ENCODE measurements at regions not wholly inside any gene's neighbourhood (a gene's known extent, or its start where the extent isn't known, plus 50 kb on each side); places are given as distances from the start of the nearest gene placed in this dataset.
A peak's percentile ranks its signal among the peaks of the same experiment; 100 is the strongest.

- no peak overlapping the region for H3K9ac ChIP-seq (ENCODE audit: low read depth, low read length)
- no peak overlapping the region for H3K27ac ChIP-seq (ENCODE audit: low read depth, low read length)
- peaks cover 100% of the 10 kb centered on the region for H3K27me3 ChIP-seq (ENCODE audit: insufficient read depth, low read length)
- no peaks in the 10 kb centered on the region for H3K9me3 ChIP-seq (ENCODE audit: insufficient read depth, low read depth, low read length)
- H3K36me3 ChIP-seq (ENCODE audit: insufficient read depth, low read length) = no peaks in the 10 kb centered on the region
- no peak overlapping the region for H3K4me3 ChIP-seq (ENCODE audit: low read length)
- 2% methylated on average over 9 of the region's 11 CpGs for WGBS
- H3K4me1 ChIP-seq (ENCODE audit: insufficient read depth, low read length) = peaks cover 15% of the 10 kb centered on the region
Observed at GRCh38 chr11:16611926-16612565, 126.4 kb upstream of the C11orf58 start.

DNA sequence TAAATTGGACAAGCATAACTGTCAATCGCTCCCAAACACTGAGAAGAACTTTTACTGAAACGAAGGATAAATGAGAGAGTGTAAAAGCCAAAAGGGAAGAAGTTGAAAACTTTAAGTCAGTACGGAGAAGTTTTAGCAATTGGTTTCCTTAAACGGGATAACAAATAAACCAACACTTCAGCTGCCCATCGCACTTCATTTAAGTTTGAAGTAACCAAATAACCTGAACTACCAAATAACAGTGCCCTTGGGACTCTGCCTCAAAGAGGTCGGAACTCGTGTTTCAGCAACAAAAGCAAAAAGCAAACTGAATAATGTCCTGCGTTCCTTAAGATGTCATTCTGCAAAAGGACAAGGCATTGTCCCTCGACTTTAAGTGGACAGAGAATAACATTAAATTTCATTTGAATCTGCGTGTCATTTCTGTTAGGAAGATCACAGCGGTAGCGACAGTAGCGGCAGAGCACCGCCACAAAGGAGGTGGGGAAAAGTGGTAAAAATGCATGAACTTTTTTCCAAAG is 127.0 kb upstream of the C11orf58 start:
- Histone ChIP-seq H3K27me3 (ENCODE audit: insufficient read depth, low read length) (peaks cover 100% of the 10 kb centered on the region), H3K9me3 (ENCODE audit: insufficient read depth, low read depth, low read length) (no peaks in the 10 kb centered on the region), H3K9ac (ENCODE audit: low read depth, low read length) (no peak overlapping the region), H3K4me1 (ENCODE audit: insufficient read depth, low read length) (peaks cover 15% of the 10 kb centered on the region), H3K27ac (ENCODE audit: low read depth, low read length) (no peak overlapping the region), H3K4me3 (ENCODE audit: low read length) (no peak overlapping the region), H3K36me3 (ENCODE audit: insufficient read depth, low read length) (no peaks in the 10 kb centered on the region)
- WGBS = 3% methylated on average over 14 of the region's 14 CpGs

DNA sequence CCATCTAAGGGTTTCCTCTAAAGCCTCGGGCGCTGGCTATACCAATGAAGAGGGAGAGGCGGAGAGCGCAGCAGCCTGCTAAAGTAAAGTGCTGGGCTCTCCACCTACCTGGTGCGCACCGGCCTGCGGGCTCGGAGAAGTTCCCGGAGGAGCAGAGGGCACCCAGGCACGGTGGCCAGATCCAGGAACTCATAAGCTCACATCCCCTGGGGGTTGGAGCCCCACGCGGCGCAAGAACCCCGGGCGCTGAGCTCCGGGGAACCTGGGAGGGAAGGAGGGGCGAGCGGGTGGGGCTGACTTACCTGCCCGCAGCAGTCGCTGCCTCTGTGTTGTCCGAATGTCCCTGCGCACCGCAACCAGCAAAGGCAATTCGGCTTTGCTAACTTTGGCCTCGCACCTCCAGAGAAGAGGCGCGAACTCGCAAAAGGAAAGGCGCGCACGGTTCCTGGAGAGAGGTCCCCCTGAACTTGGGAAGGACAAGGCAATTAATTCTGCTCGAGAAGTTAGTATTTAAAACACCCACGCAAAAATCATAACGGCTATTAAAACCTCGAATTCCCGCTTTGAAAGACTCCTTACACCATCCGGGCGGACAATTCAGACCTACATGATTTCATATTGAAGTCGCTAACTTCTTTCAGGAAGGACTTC is 127.6 kb upstream of the C11orf58 start:
- Histone ChIP-seq H3K9ac (ENCODE audit: low read depth, low read length) (no peak overlapping the region), H3K36me3 (ENCODE audit: insufficient read depth, low read length) (no peaks in the 10 kb centered on the region), H3K27me3 (ENCODE audit: insufficient read depth, low read length) (peaks cover 100% of the 10 kb centered on the region), H3K9me3 (ENCODE audit: insufficient read depth, low read depth, low read length) (no peaks in the 10 kb centered on the region), H3K27ac (ENCODE audit: low read depth, low read length) (no peak overlapping the region), H3K4me3 (ENCODE audit: low read length) (no peak overlapping the region), H3K4me1 (ENCODE audit: insufficient read depth, low read length) (peaks cover 17% of the 10 kb centered on the region)
- WGBS = 4% methylated on average over 39 of the region's 39 CpGs

- no peaks in the 10 kb centered on the region for H3K36me3 ChIP-seq (ENCODE audit: insufficient read depth, low read length)
- no peak overlapping the region for H3K9ac ChIP-seq (ENCODE audit: low read depth, low read length)
- 10% methylated on average over 23 of the region's 23 CpGs for WGBS
- H3K27ac ChIP-seq (ENCODE audit: low read depth, low read length) = no peak overlapping the region
- H3K4me3 ChIP-seq (ENCODE audit: low read length) = no peak overlapping the region
- H3K4me1 ChIP-seq (ENCODE audit: insufficient read depth, low read length) = peaks cover 19% of the 10 kb centered on the region
- no peaks in the 10 kb centered on the region for H3K9me3 ChIP-seq (ENCODE audit: insufficient read depth, low read depth, low read length)
- H3K27me3 ChIP-seq (ENCODE audit: insufficient read depth, low read length) = peaks cover 100% of the 10 kb centered on the region
Observed at GRCh38 chr11:16610213-16610737, 128.2 kb upstream of the C11orf58 start.

DNA sequence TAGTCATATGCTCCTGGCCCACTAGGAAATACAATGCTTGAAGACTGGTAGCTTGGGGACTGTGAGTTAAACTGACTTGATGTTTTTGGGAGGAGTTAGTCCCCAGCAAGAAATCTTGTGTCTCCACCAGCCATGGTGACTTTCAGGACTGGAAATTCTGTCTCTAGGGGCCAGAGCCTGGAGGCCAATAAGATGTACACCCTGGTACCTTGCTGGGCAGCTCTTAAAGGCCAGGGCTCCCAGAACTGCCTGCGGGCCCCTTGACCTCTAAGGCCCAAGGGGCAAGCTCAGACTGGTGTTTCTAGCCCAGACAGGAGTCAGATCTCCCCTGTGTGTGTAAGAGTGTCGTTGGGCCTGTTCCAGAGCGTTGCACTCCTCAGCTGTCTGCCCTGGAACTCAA is 128.7 kb upstream of the C11orf58 start:
- no peaks in the 10 kb centered on the region for H3K9me3 ChIP-seq (ENCODE audit: insufficient read depth, low read depth, low read length)
- peaks cover 19% of the 10 kb centered on the region for H3K4me1 ChIP-seq (ENCODE audit: insufficient read depth, low read length)
- peaks cover 100% of the 10 kb centered on the region for H3K27me3 ChIP-seq (ENCODE audit: insufficient read depth, low read length)
- H3K27ac ChIP-seq (ENCODE audit: low read depth, low read length) = no peak overlapping the region
- no peaks in the 10 kb centered on the region for H3K36me3 ChIP-seq (ENCODE audit: insufficient read depth, low read length)
- no peak overlapping the region for H3K4me3 ChIP-seq (ENCODE audit: low read length)
- 36% methylated on average over 3 of the region's 3 CpGs for WGBS
- H3K9ac ChIP-seq (ENCODE audit: low read depth, low read length) = no peak overlapping the region

- Histone ChIP-seq H3K9me3 (ENCODE audit: insufficient read depth, low read depth, low read length) (no peaks in the 10 kb centered on the region), H3K36me3 (ENCODE audit: insufficient read depth, low read length) (no peaks in the 10 kb centered on the region), H3K27me3 (ENCODE audit: insufficient read depth, low read length) (peaks cover 100% of the 10 kb centered on the region), H3K27ac (ENCODE audit: low read depth, low read length) (no peak overlapping the region), H3K9ac (ENCODE audit: low read depth, low read length) (no peak overlapping the region), H3K4me1 (ENCODE audit: insufficient read depth, low read length) (peaks cover 16% of the 10 kb centered on the region), H3K4me3 (ENCODE audit: low read length) (peak overlapping the region; percentile 59)
- WGBS = 2% methylated on average over 23 of the region's 25 CpGs
Observed at GRCh38 chr11:16607675-16608644, 130.5 kb upstream of the C11orf58 start.

DNA sequence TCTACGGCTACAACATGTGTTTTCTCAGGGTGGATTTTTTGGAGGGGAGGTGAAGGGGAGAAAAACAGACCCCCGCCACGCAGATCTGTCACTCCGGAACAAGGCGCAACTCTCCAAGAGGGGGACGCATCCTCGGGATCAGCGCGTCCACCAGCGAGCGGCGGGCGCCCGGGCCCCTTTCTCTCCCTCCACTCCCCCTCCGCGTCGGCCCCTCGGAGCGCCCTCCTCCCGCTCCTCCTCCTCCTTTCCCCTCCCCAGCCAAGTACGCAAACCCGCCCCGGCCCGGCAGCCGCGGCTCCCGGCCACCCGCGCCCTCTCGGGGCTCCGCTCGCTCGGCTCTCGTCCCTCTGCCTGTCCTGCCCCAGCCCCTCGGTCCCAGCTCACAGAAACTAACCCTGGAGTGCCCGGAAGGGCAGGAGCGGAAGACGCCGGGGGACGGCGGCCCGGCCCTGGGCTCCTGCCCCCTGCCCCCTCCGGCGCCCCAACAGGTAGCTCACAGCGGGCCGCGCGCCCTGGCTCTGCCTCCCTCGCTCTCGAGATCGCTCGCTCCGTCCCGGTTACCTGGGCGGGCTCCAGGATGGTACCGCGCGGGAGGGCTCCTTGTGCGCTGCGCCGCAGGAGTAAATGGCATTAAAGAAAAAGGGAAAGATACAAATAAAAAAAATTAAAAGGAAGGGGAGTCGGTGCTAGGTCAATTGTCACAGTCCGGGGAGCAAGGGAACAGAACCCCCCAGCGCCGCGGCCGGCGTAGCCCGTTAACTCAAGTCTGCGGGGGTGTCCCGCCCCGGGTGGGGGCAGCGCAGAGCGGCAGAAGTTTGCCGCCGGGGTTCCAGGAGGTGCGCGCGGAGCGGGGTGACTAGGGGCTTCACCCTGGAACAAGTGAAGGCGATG is 131.4 kb upstream of the C11orf58 start:
- Histone ChIP-seq H3K27me3 (ENCODE audit: insufficient read depth, low read length) (peaks cover 100% of the 10 kb centered on the region), H3K9ac (ENCODE audit: low read depth, low read length) (no peak overlapping the region), H3K27ac (ENCODE audit: low read depth, low read length) (no peak overlapping the region), H3K9me3 (ENCODE audit: insufficient read depth, low read depth, low read length) (no peaks in the 10 kb centered on the region), H3K36me3 (ENCODE audit: insufficient read depth, low read length) (no peaks in the 10 kb centered on the region), H3K4me3 (ENCODE audit: low read length) (peak overlapping the region; percentile 59), H3K4me1 (ENCODE audit: insufficient read depth, low read length) (peaks cover 16% of the 10 kb centered on the region)
- under 1% methylated on average over 81 of the region's 81 CpGs for WGBS

GRCh38 chr11:16605894-16606783 is 132.3 kb upstream of the C11orf58 start:
- Histone ChIP-seq H3K9me3 (ENCODE audit: insufficient read depth, low read depth, low read length) (no peaks in the 10 kb centered on the region), H3K9ac (ENCODE audit: low read depth, low read length) (no peak overlapping the region), H3K4me1 (ENCODE audit: insufficient read depth, low read length) (peaks cover 16% of the 10 kb centered on the region), H3K27me3 (ENCODE audit: insufficient read depth, low read length) (peaks cover 100% of the 10 kb centered on the region), H3K27ac (ENCODE audit: low read depth, low read length) (no peak overlapping the region), H3K36me3 (ENCODE audit: insufficient read depth, low read length) (no peaks in the 10 kb centered on the region), H3K4me3 (ENCODE audit: low read length) (peak overlapping the region; percentile 59)
- WGBS = under 1% methylated on average over 34 of the region's 36 CpGs

DNA sequence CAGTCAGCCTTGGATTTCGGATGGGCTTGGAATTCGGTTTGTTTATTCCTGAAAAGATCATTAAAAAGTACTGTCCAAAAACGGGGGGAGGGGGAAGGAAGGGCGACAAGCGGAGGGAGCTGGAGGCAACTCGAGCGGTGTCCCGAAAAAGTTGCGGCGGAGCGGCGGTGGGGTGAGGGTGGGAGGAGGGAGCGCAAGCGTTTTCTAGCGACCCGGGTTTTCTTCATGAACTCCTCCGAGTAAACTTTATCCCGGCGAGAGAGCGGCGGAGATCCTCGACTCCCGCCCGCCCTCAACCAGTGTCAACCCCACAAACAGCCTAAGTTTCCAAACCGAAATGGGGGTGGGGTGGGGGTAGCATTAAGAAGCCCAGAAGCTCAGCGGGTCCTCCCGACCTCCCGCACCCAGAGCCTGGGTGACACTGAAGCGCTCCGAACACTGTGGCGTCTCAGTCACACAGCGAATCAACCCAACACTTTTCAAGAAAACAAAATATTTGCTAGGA is 133.0 kb upstream of the C11orf58 start:
- Histone ChIP-seq H3K27me3 (ENCODE audit: insufficient read depth, low read length) (peaks cover 100% of the 10 kb centered on the region), H3K27ac (ENCODE audit: low read depth, low read length) (no peak overlapping the region), H3K9me3 (ENCODE audit: insufficient read depth, low read depth, low read length) (no peaks in the 10 kb centered on the region), H3K4me1 (ENCODE audit: insufficient read depth, low read length) (peaks cover 16% of the 10 kb centered on the region), H3K9ac (ENCODE audit: low read depth, low read length) (0 out of 2 replicates have a peak overlapping the region, but pooled peaks have one; percentile 46), H3K36me3 (ENCODE audit: insufficient read depth, low read length) (no peaks in the 10 kb centered on the region), H3K4me3 (ENCODE audit: low read length) (peak overlapping the region; percentile 59)
- WGBS = 2% methylated on average over 29 of the region's 32 CpGs

All from HUES64 (cell line).